ENCODE measurements at regions not wholly inside any gene's neighbourhood (a gene's known extent, or its start where the extent isn't known, plus 50 kb on each side); places are given as distances from the start of the nearest gene placed in this dataset.
A peak's percentile ranks its signal among the peaks of the same experiment; 100 is the strongest.

DNA sequence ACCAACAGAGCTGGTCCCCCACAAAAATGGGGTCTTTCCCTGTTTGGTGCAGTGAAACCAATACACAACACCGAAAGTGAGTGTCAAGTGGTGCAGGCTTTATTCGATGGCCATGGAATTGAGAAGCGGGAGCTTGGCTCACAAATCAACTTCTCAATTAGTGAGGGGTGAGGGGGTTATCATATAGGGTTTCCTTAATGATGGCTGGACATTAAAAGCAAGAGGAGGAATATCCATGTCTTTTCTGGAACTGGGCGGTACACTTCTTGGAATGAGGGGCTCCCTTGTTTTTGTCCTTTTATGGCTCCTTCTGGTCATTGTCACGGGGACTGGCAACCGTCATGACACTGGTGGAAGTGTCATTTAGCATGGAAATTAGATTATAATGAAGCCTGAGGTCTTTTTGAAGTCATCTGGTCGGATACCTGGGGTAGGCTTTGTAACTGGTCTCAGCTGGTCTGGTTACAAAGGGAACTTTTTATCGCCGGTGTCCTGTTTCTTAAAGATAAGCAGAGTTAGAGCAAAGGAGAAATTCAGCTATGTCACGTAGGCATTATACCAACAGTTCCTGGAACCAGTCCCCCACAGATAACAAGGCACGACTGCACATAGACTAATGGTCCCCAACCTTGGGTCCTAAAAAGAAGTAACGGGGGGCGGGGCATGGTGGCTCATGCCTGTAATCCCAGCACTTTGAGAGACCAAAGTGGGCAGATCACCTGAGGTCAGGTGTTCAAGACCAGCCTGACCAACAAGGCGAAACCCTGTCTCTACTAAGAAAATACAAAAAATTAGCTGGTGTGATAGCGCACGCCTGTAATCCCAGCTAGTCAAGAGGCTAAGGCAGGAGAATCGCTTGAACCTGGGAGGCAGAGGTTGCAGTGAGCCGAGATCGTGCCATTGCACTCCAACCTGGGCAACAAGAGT lies 93.5 kb upstream of the NDUFV2 start (continued):
- TF ChIP-seq FOXK1 (CRISPR knock-in tag; IDR thresholded peaks at IDR 0.05; ENCODE audit: borderline replicate concordance) (peak; percentile 56; the same call in 1 of the 2 replicates), PBX2 (CRISPR knock-in tag; IDR thresholded peaks at IDR 0.05; ENCODE audit: low read depth) (no peak), PBX2 (tag; conservative IDR thresholded peaks at IDR 0.05; ENCODE audit: low read depth) (peak; percentile 33; the same call in 1 of the 2 replicates), MCM3 (IDR thresholded peaks at IDR 0.05) (no peak), NFRKB (IDR thresholded peaks at IDR 0.05; ENCODE audit: low read depth) (peak; percentile 97), ZNF316 (IDR thresholded peaks at IDR 0.05) (peak; percentile 94), JUNB (CRISPR knock-in tag; conservative IDR thresholded peaks at IDR 0.05) (peak; percentile 3), HMBOX1 (IDR thresholded peaks at IDR 0.05) (peak; percentile 97), MTF1 (CRISPR knock-in tag; IDR thresholded peaks at IDR 0.05; ENCODE audit: borderline replicate concordance) (peak; percentile 77), GABPB2 (CRISPR knock-in tag; conservative IDR thresholded peaks at IDR 0.05) (no peak), ZNF146 (CRISPR knock-in tag; IDR thresholded peaks at IDR 0.05; ENCODE audit: unreplicated experiment) (no peak), CSDE1 (IDR thresholded peaks at IDR 0.05) (no peak), TEAD2 (tag; IDR thresholded peaks at IDR 0.05) (peak; percentile 71; the same call in 1 of the 2 replicates), DMBX1 (CRISPR knock-in tag; IDR thresholded peaks at IDR 0.05; ENCODE audit: borderline replicate concordance) (peak; percentile 91), GATAD2A (IDR thresholded peaks at IDR 0.05) (no peak), MYC (IDR thresholded peaks at IDR 0.05; ENCODE audit: low read depth, low read length) (peak; percentile 50; the same call in 1 of the 2 replicates), MYC (CRISPR knock-in tag; IDR thresholded peaks at IDR 0.05; ENCODE audit: borderline replicate concordance, low read depth) (no peak), PCBP2 (IDR thresholded peaks at IDR 0.05; ENCODE audit: low read depth, low read length, poor library complexity, severe bottlenecking) (no peak), JUND (IDR thresholded peaks at IDR 0.05; ENCODE audit: borderline replicate concordance, low read depth, low read length) (peak; percentile 81), JUND (tag; IDR thresholded peaks at IDR 0.05; ENCODE audit: borderline replicate concordance, low read depth, low read length) (peak; percentile 77; the same call in 2 of the 3 replicates)
- TF ChIP-seq, protein P1, sequence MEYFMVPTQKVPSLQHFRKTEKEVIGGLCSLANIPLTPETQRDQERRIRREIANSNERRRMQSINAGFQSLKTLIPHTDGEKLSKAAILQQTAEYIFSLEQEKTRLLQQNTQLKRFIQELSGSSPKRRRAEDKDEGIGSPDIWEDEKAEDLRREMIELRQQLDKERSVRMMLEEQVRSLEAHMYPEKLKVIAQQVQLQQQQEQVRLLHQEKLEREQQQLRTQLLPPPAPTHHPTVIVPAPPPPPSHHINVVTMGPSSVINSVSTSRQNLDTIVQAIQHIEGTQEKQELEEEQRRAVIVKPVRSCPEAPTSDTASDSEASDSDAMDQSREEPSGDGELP (CRISPR knock-in tag; IDR thresholded peaks at IDR 0.05; ENCODE audit: borderline replicate concordance): peak; percentile 96

Measured in K562 (cell line).